Smooth muscle cell (in vitro differentiated cells): ENCODE measurements at regions not wholly inside any gene's neighbourhood (a gene's known extent, or its start where the extent isn't known, plus 50 kb on each side); places are given as distances from the start of the nearest gene placed in this dataset.
"Not testable (repeated sequence)": the region's sequence is repeated elsewhere in the genome, so short reads cannot be mapped to it uniquely, and the experiment has no call there.

Experiments used
- DNase-seq: peaks from one replicate; lab custom pipeline; 2025; ENCODE audit not compliant: unreplicated experiment; lab: John Stamatoyannopoulos, UW
- H2AFZ ChIP-seq: fragments of 200-600 bp; sonication (generic); 2 replicates; pipeline ENCODE4 v1.6.0; 2016; ENCODE audit warnings: antibody characterized with exemption, low read depth, mild to moderate bottlenecking
- H3F3A ChIP-seq: fragments of 200-600 bp; sonication (generic); 2 replicates; pipeline ENCODE4 v1.6.0; 2017; ENCODE audit warnings: antibody characterized with exemption, low read depth
- H3K27ac ChIP-seq: fragments of 200-600 bp; sonication (generic); 2 replicates; pipeline ENCODE4 v1.5.1; 2016; ENCODE audit warnings: low read depth, mild to moderate bottlenecking
- H3K27me3 ChIP-seq: fragments of 200-600 bp; sonication (generic); 2 replicates; pipeline ENCODE4 v1.6.1; 2016; ENCODE audit warnings: low read depth, mild to moderate bottlenecking
- H3K36me3 ChIP-seq: fragments of 200-600 bp; sonication (generic); 2 replicates; pipeline ENCODE4 v1.5.1; 2016; ENCODE audit warnings: low read depth
- H3K4me1 ChIP-seq: fragments of 200-600 bp; sonication (generic); 2 replicates; pipeline ENCODE4 v1.5.1; 2016; ENCODE audit warnings: low read depth
- H3K4me2 ChIP-seq: fragments of 200-600 bp; sonication (generic); 2 replicates; pipeline ENCODE4 v1.6.0; 2016; ENCODE audit warnings: mild to moderate bottlenecking
- H3K4me3 ChIP-seq: fragments of 200-600 bp; sonication (generic); 2 replicates; pipeline ENCODE4 v1.5.1; 2016; ENCODE audit warnings: mild to moderate bottlenecking
- H3K79me2 ChIP-seq: fragments of 200-600 bp; sonication (generic); 2 replicates; pipeline ENCODE4 v1.6.0; 2016; ENCODE audit warnings: low read depth, mild to moderate bottlenecking
- H3K9ac ChIP-seq: fragments of 200-600 bp; sonication (generic); 2 replicates; pipeline ENCODE4 v1.6.0; 2016; ENCODE audit warnings: low read depth
- H3K9me3 ChIP-seq: fragments of 200-600 bp; sonication (generic); replicated peaks from 2 replicates; pipeline ENCODE4 v1.5.1; 2016; ENCODE audit warnings: low read depth
- H4K20me1 ChIP-seq: fragments of 200-600 bp; sonication (generic); 2 replicates; pipeline ENCODE4 v1.6.0; 2016; ENCODE audit warnings: low read depth
- CTCF ChIP-seq: fragments of 200-600 bp; sonication (generic); IDR thresholded peaks from 2 replicates; pipeline ENCODE4 v1.5.1; 2017; ENCODE audit warnings: borderline replicate concordance, mild to moderate bottlenecking, antibody characterized with exemption; ENCODE audit not compliant: insufficient read depth, poor library complexity, severe bottlenecking
- WGBS: methylation state at CpG from one replicate; pipeline ENCODE4 v1.1.7; 2016; ENCODE audit warnings: low lambda C conversion rate; 5-methylcytosine and 5-hydroxymethylcytosine counted together

GRCh38 chr3:178109691-178110090 lies 426.5 kb upstream of the KCNMB2 start:
- H3K4me1 ChIP-seq: peaks cover 11% of the 10 kb centered on the region
- no peaks in the 10 kb centered on the region for H3K27me3 ChIP-seq
- H3K27ac ChIP-seq: peak overlapping the region; percentile 13
- no peaks in the 10 kb centered on the region for H3K79me2 ChIP-seq
- no peaks in the 10 kb centered on the region for H3K9me3 ChIP-seq
- H2AFZ ChIP-seq: peak overlapping the region; percentile 59
- H3K9ac ChIP-seq: no peak overlapping the region
- H3F3A ChIP-seq: no peaks in the 10 kb centered on the region
- WGBS: 38% methylated on average over 2 of the region's 2 CpGs
- no peak overlapping the region for H3K4me3 ChIP-seq
- DNase-seq: no peak
- TF ChIP-seq CTCF: no peak
- peak overlapping the region; percentile 60 for H3K4me2 ChIP-seq
- no peaks in the 10 kb centered on the region for H4K20me1 ChIP-seq
- H3K36me3 ChIP-seq: no peaks in the 10 kb centered on the region

DNA sequence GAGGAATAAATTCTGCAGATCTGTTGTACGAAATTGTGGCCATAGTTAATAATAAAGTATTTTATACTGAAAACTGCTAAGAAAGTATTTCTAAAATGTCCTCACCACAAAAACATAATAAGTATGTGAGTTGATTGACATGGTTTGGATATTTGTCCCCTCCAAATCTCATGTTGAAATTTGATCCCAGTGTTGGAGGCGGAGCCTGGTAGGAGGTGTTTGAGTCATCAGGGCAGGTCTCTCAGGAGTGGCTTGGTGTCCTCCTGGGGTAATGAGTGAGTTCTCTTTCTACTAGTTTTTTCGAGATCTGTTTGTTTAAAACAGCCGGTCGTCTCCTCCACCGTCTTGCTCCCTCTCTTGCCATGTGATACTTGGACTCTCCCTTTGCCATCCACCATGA lies 424.1 kb upstream of the KCNMB2 start:
- no peak overlapping the region for H2AFZ ChIP-seq
- H4K20me1 ChIP-seq: no peaks in the 10 kb centered on the region
- no peaks in the 10 kb centered on the region for H3F3A ChIP-seq
- H3K27ac ChIP-seq: no peak overlapping the region
- no peaks in the 10 kb centered on the region for H3K79me2 ChIP-seq
- no peak overlapping the region for H3K4me2 ChIP-seq
- H3K4me1 ChIP-seq: peaks cover 11% of the 10 kb centered on the region
- no peaks in the 10 kb centered on the region for H3K27me3 ChIP-seq
- no peak overlapping the region for H3K9ac ChIP-seq
- no peak for TF ChIP-seq CTCF
- no peaks in the 10 kb centered on the region for H3K36me3 ChIP-seq
- no peak for DNase-seq
- H3K9me3 ChIP-seq: no peaks in the 10 kb centered on the region
- WGBS: 97% methylated on average over 6 of the region's 6 CpGs
- H3K4me3 ChIP-seq: no peak overlapping the region

GRCh38 chr3:178112552-178112951 lies 423.7 kb upstream of the KCNMB2 start:
- not testable (repeated sequence) for H3F3A ChIP-seq, H4K20me1 ChIP-seq, H3K9ac ChIP-seq, H3K27me3 ChIP-seq, H3K36me3 ChIP-seq, H2AFZ ChIP-seq, H3K4me2 ChIP-seq, H3K4me3 ChIP-seq, H3K79me2 ChIP-seq, H3K9me3 ChIP-seq, DNase-seq, H3K27ac ChIP-seq
- 97% methylated on average over 1 of the region's 1 CpG for WGBS
- H3K4me1 ChIP-seq: peaks cover 11% of the 10 kb centered on the region

DNA sequence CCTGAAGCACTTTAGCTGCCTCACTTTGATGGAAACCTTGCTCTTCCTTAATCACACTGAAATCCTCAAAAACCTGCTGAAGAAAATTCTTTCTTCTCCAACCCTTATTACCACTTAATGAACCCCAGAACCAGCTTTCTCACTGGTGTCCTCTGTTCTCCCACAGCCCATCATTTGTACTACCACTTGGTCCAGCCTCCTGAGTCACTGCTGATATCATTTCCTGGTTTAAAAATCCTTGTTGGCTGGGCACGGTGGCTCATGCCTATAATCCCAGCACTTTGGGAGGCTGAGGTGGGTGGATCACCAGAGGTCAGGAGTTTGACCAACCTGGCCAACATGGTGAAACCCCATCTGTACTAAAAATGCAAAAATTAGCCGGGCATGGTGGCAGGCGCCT lies 418.6 kb upstream of the KCNMB2 start:
- Histone ChIP-seq H3F3A (no peaks in the 10 kb centered on the region), H3K4me1 (no peaks in the 10 kb centered on the region), H3K79me2 (no peaks in the 10 kb centered on the region), H3K36me3 (no peaks in the 10 kb centered on the region), H3K9ac (no peak overlapping the region), H2AFZ (no peak overlapping the region), H3K9me3 (no peaks in the 10 kb centered on the region), H3K4me3 (no peak overlapping the region), H3K27me3 (no peaks in the 10 kb centered on the region), H3K27ac (no peak overlapping the region), H4K20me1 (no peaks in the 10 kb centered on the region), H3K4me2 (no peak overlapping the region)
- no peak for TF ChIP-seq CTCF
- DNase-seq: no peak
- 73% methylated on average over 3 of the region's 3 CpGs for whole genome bisulfite sequencing

GRCh38 chr3:178119608-178120295 lies 416.5 kb upstream of the KCNMB2 start:
- H3K9ac ChIP-seq, H3K79me2 ChIP-seq, H3K27me3 ChIP-seq, DNase-seq, H3K4me3 ChIP-seq, H3F3A ChIP-seq, H3K4me1 ChIP-seq, H4K20me1 ChIP-seq, H3K9me3 ChIP-seq, H3K36me3 ChIP-seq: not testable (repeated sequence)
- WGBS: 58% methylated on average over 6 of the region's 6 CpGs
- Histone ChIP-seq H3K27ac (peak overlapping the region; percentile 88), H2AFZ (peak overlapping the region; percentile 63), H3K4me2 (peak overlapping the region; percentile 21)
